Prostate gland (tissue), 2 donors: ENCODE measurements at regions not wholly inside any gene's neighbourhood (a gene's known extent, or its start where the extent isn't known, plus 50 kb on each side); places are given as distances from the start of the nearest gene placed in this dataset.

ENCODE experiments used
- DNase-seq: peaks from one replicate; pipeline ENCODE4 v3.0.0-alpha.2; 2019; ENCODE audit warnings: low spot score
- H3K27ac ChIP-seq, 2 donors: fragments of 200-600 bp; sonication (generic); 2 replicates each; pipeline ENCODE4 v1.5.1; 2017 to 2019
- H3K27me3 ChIP-seq: fragments of 200-600 bp; sonication (generic); replicated peaks from 2 replicates; pipeline ENCODE4 v1.5.1; 2019; ENCODE audit not compliant: insufficient read depth
- H3K36me3 ChIP-seq, 2 donors: fragments of 200-600 bp; sonication (generic); 1 replicate in 1 of 2; 2 replicates in 1 of 2; pipeline versions ENCODE4 v1.5.1 to v1.8.1; 2017 to 2019
- H3K4me1 ChIP-seq: fragments of 200-600 bp; sonication (generic); replicated peaks from 2 replicates; pipeline ENCODE4 v1.5.1; 2019
- H3K4me3 ChIP-seq, 2 donors: fragments of 200-600 bp; sonication (generic); 2 replicates each; pipeline ENCODE4 v1.5.1; 2017 to 2019
- H3K9me3 ChIP-seq: fragments of 200-600 bp; sonication (generic); 2 replicates; pipeline ENCODE4 v1.5.1; 2017
- POLR2A ChIP-seq: fragments of 450-650 bp; IDR thresholded peaks from one replicate; pipeline ENCODE4 v1.6.1; 2016; ENCODE audit warnings: antibody characterized with exemption, mild to moderate bottlenecking
- POLR2AphosphoS5 ChIP-seq: sonication (generic); formaldehyde crosslinking; IDR thresholded peaks from one replicate; pipeline ENCODE4 v1.6.1; 2017; ENCODE audit warnings: antibody characterized with exemption
- WGBS: methylation state at CpG from one replicate; pipeline ENCODE4 v1.1.5; 2018; 5-methylcytosine and 5-hydroxymethylcytosine counted together
- intact Hi-C: fragments of 100-400 bp; cut with DNase I; formaldehyde crosslinking; loops from one replicate; pipeline ENCODE4 v1.14.2; 2022
- TF ChIP-seq, protein P1 (sequence below), 4 experiments: fragments of 200-600 bp in 2 of 4; fragments of 450-650 bp in 2 of 4; sonication (generic) in 2 of 4; IDR thresholded peaks; 1 replicate in 3 of 4; 2 replicates in 1 of 4; pipeline ENCODE4 v1.5.1; 2016 to 2019; ENCODE audit warnings: antibody characterized with exemption in 4 of 4, mild to moderate bottlenecking in 2 of 4, moderate library complexity in 2 of 4

DNA sequence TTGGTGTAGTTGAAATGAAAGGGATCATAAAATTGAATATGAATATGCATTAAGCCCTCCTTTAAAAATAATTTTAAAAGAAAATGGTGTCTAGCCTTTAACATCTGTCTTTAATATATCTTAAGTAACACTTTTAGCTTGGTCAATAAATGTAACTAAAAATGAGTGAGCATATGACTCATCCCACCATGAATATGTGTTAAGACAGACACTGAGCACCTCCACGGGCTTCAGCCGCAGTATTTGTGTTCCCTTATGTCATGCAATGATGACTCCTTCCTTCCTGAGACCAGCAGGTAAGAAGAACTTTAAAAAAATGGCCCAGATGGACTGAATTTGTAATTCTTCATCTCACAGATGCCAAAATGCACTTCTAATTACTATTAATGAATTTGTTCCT, 563.2 kb downstream of the NR2F1-AS1 start:
- WGBS = 90% methylated on average over 2 of the region's 2 CpGs
- Histone ChIP-seq H3K36me3 (no peaks in the 10 kb centered on the region), H3K9me3 (no peaks in the 10 kb centered on the region), H3K4me3 (no peak overlapping the region), H3K4me1 (no peaks in the 10 kb centered on the region), H3K27me3 (no peaks in the 10 kb centered on the region), H3K27ac (no peak overlapping the region)
- DNase-seq = no peak
- intact Hi-C loops = no loop called here
- TF ChIP-seq, protein P1, sequence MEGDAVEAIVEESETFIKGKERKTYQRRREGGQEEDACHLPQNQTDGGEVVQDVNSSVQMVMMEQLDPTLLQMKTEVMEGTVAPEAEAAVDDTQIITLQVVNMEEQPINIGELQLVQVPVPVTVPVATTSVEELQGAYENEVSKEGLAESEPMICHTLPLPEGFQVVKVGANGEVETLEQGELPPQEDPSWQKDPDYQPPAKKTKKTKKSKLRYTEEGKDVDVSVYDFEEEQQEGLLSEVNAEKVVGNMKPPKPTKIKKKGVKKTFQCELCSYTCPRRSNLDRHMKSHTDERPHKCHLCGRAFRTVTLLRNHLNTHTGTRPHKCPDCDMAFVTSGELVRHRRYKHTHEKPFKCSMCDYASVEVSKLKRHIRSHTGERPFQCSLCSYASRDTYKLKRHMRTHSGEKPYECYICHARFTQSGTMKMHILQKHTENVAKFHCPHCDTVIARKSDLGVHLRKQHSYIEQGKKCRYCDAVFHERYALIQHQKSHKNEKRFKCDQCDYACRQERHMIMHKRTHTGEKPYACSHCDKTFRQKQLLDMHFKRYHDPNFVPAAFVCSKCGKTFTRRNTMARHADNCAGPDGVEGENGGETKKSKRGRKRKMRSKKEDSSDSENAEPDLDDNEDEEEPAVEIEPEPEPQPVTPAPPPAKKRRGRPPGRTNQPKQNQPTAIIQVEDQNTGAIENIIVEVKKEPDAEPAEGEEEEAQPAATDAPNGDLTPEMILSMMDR (IDR thresholded peaks at IDR 0.05) = no peak
- no peak for TF ChIP-seq POLR2AphosphoS5
- TF ChIP-seq POLR2A = no peak

DNA sequence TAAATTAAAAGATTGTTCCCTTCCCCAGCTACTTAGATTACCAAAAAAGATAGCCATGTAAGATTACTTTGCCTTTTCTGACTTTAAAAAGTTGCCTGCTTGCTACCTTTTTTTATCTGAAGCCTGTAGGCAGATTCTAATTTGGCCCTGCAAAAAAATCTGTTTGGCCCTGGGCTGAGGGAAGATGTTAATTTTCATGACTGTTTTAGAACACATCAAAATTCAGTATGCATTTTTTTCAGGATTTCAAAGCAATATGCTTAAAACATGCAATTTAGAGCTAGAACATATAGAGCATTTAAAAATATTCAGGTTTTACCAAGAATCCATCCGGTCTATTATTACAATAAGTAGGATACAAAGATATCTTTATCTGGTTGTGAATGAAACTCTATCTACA, 563.6 kb downstream of the NR2F1-AS1 start:
- H3K36me3 ChIP-seq = no peaks in the 10 kb centered on the region
- intact Hi-C loops = no loop called here
- H3K4me3 ChIP-seq = no peak overlapping the region
- no peaks in the 10 kb centered on the region for H3K27me3 ChIP-seq
- no peaks in the 10 kb centered on the region for H3K9me3 ChIP-seq
- 95% methylated on average over 1 of the region's 1 CpG for WGBS
- no peak overlapping the region for H3K27ac ChIP-seq
- no peak for DNase-seq
- no peaks in the 10 kb centered on the region for H3K4me1 ChIP-seq
- TF ChIP-seq POLR2A (no peak), POLR2AphosphoS5 (no peak)
- TF ChIP-seq, protein P1 (IDR thresholded peaks at IDR 0.05) = no peak

DNA sequence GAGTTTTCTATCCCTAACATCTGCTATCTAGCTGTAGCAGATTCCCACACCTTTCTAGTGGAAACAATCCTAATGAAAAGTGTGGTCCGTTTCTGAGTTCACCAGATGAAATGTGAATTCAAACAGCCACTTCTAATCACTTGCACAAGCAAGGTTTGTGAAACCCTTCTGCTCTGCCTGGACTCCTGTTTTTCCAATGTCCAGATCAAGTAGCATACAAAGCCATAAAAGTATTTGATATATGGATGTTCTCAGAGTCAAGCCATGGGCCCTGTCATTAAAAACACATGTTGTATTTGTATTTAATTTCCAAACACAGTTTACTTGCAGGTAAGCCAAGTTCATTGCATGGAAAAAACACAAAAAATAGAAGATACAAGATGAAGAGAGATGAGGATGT, 570.4 kb downstream of the NR2F1-AS1 start:
- intact Hi-C loops = no loop called here
- Histone ChIP-seq H3K27me3 (no peaks in the 10 kb centered on the region), H3K27ac (no peak overlapping the region), H3K4me1 (no peaks in the 10 kb centered on the region), H3K4me3 (no peak overlapping the region), H3K9me3 (no peaks in the 10 kb centered on the region), H3K36me3 (no peaks in the 10 kb centered on the region)
- WGBS = 68% methylated on average over 1 of the region's 1 CpG
- TF ChIP-seq, protein P1 (IDR thresholded peaks at IDR 0.05) = no peak
- TF ChIP-seq POLR2AphosphoS5 = no peak
- TF ChIP-seq POLR2A = no peak
- DNase-seq = no peak

DNA sequence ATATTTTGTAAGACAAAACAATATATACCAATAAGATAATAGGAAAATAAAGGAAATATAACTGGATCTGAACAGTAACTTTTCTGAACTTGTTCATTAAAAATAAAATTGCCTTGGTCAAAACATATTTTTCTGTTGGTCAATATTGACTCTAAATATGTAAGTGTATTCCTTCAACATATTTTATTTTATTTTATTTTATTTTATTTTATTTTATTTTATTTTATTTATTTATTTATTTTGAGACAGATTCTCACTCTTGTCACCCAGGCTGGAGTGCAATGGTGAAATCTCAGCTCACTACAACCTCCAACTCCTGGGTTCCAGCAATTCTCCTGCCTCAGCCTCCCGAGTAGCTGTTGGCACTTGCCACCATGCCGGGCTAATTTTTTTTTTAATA, 571.0 kb downstream of the NR2F1-AS1 start:
- 91% methylated on average over 2 of the region's 2 CpGs for WGBS
- TF ChIP-seq, protein P1 (IDR thresholded peaks at IDR 0.05) = no peak
- TF ChIP-seq POLR2AphosphoS5 (no peak), POLR2A (no peak)
- Histone ChIP-seq H3K36me3 (no peaks in the 10 kb centered on the region), H3K27ac (no peak overlapping the region), H3K4me3 (no peak overlapping the region), H3K9me3 (no peaks in the 10 kb centered on the region), H3K4me1 (no peaks in the 10 kb centered on the region), H3K27me3 (no peaks in the 10 kb centered on the region)
- intact Hi-C loops = no loop called here
- DNase-seq = no peak

DNA sequence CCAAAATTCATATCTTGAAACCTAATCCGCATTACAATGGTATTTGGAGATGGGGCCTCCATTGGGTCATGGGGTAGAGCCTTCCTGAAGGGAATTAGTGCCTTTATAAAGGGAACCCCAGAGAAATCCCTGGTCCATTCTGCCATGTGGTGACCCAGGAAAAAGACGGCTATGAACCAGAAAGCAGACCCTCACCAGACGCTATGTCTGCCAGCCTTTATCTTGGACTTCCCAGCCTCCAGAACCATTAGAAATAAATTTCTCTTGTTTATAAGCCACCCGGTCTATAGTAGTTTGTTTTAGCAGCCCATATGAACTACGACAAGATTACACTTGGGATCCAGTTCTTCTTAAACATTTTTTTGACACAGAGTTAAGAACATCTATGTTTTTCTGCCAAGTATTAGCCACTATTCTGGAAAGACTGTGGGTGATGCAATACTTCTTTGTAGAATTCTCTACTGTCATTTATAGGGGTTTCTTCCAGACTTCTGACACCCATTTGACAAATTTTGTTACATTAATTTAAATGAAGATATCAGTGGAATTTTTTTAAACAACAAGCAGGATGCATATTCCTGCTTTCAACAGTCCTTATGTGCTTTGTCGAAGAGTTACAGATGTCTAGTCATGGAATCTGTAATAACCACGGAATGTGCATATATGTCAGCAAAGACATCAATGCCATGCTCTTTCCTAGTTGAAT, 572.4 kb downstream of the NR2F1-AS1 start:
- Histone ChIP-seq H3K27ac (no peak overlapping the region), H3K9me3 (no peaks in the 10 kb centered on the region), H3K4me3 (no peak overlapping the region), H3K36me3 (no peaks in the 10 kb centered on the region), H3K27me3 (no peaks in the 10 kb centered on the region), H3K4me1 (no peaks in the 10 kb centered on the region)
- intact Hi-C loops = no loop called here
- TF ChIP-seq POLR2AphosphoS5 = no peak
- TF ChIP-seq, protein P1 (IDR thresholded peaks at IDR 0.05) = no peak
- no peak for TF ChIP-seq POLR2A
- no peak for DNase-seq
- 84% methylated on average over 7 of the region's 7 CpGs for WGBS
